Right lung (tissue), 2 donors: ENCODE measurements at regions not wholly inside any gene's neighbourhood (a gene's known extent, or its start where the extent isn't known, plus 50 kb on each side); places are given as distances from the start of the nearest gene placed in this dataset.
"Not testable (repeated sequence)": the region's sequence is repeated elsewhere in the genome, so short reads cannot be mapped to it uniquely, and the experiment has no call there.

Experiments used
- DNase-seq, 2 donors: peaks; one replicate each; pipeline ENCODE4 v3.0.0-alpha.2; 2013

DNA sequence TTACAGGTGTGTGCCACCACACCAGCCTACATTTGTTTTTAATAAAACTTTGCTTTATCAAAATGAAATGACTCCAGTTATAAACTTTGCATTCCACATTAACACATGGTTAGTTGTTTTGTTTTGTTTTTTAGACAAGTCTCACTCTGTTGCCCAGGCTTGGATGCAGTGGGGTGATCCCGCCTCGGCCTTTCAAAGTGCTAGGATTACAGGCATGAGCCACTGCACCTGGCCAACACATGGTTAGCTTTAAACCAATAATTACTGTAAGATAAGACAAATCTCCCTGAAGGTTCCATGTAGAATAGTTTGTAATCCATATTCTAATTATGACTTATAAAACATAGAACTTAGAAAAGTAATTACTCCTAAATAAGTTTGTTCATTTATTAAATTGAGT is 89.8 kb upstream of the MED13 start:
- no peak for DNase-seq

GRCh38 chr17:62150471-62150870 is 85.4 kb upstream of the MED13 start:
- no peak for DNase-seq

DNA sequence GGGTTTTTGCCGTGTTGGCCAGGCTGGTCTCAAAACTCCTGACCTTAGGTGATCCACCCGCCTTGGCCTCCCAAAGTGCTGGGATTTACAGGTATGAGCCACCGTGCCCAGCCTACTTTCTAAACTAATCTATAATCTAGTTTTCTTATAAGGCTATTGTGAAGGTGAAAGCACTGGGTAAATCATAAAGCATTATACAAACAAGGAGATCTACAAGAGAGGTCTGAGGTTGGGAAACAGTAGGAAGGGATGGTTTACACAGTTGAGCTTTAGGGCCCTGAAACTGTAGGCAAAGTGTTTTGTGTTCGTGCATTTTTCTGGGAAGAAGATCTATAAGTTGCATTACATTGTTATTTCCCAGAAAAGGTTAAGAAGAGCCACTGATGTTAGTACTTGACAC is 84.9 kb upstream of the MED13 start:
- no peak for DNase-seq

DNA sequence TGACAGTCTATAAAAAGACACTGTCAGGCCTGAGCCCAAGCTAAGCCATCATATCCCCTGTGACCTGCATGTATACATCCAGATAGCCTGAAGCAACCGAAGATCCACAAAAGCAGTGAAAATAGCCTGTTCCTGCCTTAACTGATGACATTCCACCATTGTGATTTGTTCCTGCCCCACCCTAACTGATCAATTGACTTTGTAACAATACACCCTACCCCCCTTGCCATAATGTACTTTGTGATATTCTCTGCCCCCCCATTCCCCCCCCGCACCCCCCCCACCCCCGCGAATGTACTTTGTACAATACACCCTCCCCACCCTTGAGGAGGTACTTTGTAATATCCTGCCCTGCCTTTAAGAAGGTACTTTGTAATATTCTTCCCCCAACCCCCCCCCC is 82.2 kb upstream of the MED13 start:
- DNase-seq, result no peak

DNA sequence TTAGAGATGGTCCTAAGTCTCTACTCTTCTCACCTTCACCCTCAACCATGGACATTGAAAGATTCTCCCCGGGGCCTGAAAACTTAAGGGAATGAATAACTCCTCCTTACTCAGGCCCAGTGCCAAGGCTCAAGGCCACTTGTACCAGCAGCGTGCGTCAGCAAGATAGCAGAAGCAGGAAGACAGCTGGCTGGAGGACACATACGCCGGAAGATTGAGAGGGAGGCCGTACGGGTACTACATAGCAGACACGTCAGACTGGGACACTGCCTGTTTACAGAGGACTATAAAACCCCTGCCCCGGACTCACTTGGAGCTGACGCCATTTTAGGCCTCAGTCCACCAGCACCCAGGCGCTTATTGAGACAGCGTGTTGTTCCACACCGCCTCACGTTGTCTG is 75.8 kb upstream of the MED13 start:
- DNase-seq, result peak in 1 of 2 donors; percentile 37

DNA sequence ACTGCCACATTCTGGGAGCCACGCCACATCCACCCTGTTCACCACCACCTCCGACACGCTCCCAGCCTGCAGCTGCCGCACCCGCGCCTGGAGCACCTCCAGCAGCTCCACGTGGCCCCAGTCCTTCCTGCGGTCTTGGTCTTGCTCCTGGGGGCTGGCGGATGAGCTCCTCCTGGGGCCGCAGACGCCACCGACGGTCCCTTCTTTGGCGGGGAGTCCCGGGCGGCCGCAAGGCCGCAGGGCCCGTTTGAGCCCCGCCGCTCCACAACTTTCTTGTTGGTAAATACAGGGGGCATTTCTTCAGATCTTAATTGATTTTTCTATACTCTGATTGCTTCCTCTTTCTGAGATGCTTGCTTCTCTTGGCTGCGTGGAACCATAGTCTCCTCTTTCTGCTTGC is 75.3 kb upstream of the MED13 start:
- DNase-seq, result no peak

GRCh38 chr17:62139690-62140354 is 74.7 kb upstream of the MED13 start:
- DNase-seq, result not testable (repeated sequence)

DNA sequence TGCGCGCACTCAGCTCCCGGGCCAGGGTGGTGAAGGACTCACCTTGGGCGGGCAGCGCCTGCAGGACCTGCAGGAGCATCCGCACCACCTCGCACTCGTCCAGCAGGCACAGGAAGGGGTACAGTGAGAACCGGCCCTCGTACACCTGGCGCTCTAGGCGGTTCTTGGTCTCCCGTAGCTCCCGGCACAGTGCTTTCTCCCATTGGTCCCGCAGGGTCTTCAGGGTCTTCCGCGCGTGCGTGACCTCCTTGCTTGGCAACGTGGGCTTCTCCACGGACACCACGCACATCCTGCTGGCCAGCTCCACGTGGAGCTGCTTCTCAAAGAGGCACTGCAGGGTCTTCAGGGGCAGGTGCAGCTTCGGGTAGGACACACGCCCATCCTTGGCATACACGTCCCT is 74.1 kb upstream of the MED13 start:
- DNase-seq, result no peak

DNA sequence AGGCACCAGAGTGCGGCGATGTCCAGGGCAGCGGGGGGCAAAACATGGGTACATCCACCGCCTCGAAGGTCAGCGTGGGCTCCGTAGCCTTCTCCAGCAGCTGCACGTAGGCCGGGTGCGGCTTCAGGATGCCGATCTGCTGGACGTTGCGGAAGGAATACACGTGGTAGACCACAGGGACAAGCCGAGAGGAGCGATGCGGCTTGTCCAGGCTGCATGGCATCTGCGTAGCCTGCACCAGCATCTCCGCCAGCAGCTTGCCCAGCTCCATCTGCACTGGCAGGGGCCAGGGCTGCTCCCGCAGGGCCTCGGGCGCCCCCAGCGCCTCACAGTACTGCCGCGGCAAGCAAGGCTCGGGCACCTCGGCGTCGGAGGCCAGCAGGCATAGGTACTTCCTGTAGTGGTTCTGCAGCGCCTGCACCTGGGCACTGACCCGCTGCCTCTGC is 73.6 kb upstream of the MED13 start:
- not testable (repeated sequence) for DNase-seq

- not testable (repeated sequence) for DNase-seq
These were observed 72.9 kb upstream of the MED13 start for GRCh38 chr17:62137734-62138624.

DNA sequence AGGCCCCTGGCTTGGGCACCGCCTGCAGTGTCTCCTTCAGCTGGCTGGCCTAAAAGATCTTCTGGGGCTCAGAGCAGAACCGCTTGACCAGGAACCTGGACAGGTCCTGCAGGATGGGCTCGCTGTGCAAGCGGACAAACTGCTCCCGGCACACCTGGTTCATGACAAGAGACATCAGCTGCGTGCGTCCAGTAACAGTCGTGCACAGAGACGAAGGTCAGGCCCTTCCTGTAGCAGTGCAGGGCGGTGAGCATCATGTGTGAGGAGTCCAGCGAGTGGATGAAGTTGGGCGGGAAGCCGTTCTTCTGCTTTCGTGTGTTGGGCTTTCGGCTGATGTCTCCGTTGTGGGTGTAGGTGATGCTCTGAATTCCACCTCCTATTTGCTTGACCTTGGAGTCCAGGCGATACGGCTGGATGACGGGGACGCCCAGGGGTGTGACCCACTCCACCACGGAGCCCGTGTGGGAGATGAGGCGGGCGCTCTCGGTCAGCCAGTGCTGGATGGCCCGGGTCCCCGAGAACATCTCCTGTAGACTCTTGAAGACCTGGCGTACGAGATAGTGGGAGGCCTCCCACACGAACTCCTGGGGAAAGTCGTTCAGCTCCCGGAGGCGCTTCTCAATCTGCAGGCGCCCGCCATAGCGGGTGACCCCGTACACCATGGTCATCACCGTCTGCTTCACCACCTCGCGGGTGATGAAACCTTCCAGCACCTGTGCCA is 72.1 kb upstream of the MED13 start:
- DNase-seq, result not testable (repeated sequence)

DNA sequence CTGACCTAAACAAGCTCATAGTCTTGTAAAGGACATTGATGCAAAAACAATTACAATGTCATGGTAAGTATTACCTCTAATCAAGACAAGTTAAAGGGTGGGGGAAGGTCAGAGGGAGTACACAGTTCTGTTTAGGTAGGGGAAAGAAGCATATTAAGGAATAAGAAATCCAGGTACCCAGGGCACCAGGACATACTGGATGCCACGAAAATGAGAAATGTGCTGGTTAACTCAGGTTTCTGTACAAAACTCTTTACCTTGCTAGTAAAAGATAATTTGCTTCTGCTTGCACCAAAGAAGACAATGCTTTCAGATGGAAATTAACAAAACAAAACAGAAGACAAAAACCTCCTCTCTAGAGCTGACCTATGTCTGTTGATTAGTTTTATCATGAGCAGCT is 70.7 kb upstream of the MED13 start:
- DNase-seq, result no peak

- not testable (repeated sequence) for DNase-seq
These were observed 70.0 kb upstream of the MED13 start for GRCh38 chr17:62135096-62135495.

GRCh38 chr17:62134397-62134796 is 69.3 kb upstream of the MED13 start:
- no peak for DNase-seq

GRCh38 chr17:62131271-62131670 is 66.2 kb upstream of the MED13 start:
- DNase-seq, result not testable (repeated sequence)

- DNase-seq, result no peak
These were observed 65.7 kb upstream of the MED13 start for GRCh38 chr17:62130739-62131138.

DNA sequence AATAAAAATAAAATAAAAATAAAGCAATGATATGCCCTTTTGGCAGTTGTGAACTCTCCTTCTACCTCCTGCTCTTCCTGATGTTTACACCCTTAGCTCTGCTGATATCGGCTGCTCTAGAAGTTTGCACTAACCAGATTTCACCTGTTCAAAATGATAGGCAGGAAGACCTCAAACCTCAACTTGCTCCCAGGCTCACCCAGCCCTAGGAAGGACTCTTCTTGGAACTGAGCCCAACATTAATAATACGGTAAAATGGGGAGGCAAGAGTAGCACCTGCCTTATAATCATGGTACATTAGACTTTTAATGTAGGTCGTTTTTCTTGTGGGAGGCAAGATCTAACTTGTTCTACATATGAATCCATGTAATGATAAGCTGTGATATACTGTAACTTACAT is 61.2 kb upstream of the MED13 start:
- DNase-seq, result no peak

GRCh38 chr17:62125307-62125706 is 60.2 kb upstream of the MED13 start:
- DNase-seq, result no peak

GRCh38 chr17:62121025-62121730 is 56.1 kb upstream of the MED13 start:
- no peak for DNase-seq

DNA sequence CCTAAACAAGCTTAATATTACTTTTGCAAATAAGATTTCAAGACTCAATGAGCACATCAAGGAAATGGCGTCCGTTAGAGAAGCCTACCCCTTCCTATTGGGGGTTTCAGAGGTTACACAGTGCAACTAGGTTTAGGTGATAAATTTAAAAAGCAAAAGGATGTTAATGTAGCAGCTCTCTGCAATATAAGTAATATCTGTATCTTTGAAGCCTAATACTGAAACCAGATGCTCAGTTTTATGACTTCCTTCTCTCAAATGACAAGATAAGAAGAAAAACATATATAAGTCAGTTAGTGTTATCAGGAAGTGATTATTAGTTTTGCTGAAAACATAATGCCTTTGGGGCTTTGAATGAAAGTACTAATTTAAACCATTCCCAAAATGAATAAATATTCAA is 54.3 kb upstream of the MED13 start:
- no peak for DNase-seq
